Mesendoderm (in vitro differentiated cells): ENCODE measurements at regions not wholly inside any gene's neighbourhood (a gene's known extent, or its start where the extent isn't known, plus 50 kb on each side); places are given as distances from the start of the nearest gene placed in this dataset.

Experiments
- DNase-seq: peaks from one replicate; pipeline ENCODE4 v3.0.0; 2013
- H2AK5ac ChIP-seq: 2 replicates; pipeline ENCODE4 v1.6.1; 2013; ENCODE audit warnings: low read length, inconsistent platforms
- H2BK120ac ChIP-seq: 2 replicates; pipeline ENCODE4 v1.6.1; 2013; ENCODE audit warnings: low read depth, mild to moderate bottlenecking, low read length, moderate library complexity, mixed read lengths
- H2BK15ac ChIP-seq: replicated peaks from 2 replicates; pipeline ENCODE4 v1.6.1; 2013; ENCODE audit warnings: low read depth, mild to moderate bottlenecking, moderate library complexity
- H2BK5ac ChIP-seq: 2 replicates; pipeline ENCODE4 v1.6.1; 2013; ENCODE audit warnings: low read length, inconsistent platforms
- H3K18ac ChIP-seq: 2 replicates; pipeline ENCODE4 v1.6.1; 2013; ENCODE audit warnings: mild to moderate bottlenecking, low read length, mixed read lengths
- H3K23ac ChIP-seq: one replicate; pipeline ENCODE4 v1.6.1; 2013; ENCODE audit warnings: low read length
- H3K27ac ChIP-seq: 2 replicates; pipeline ENCODE4 v1.5.1; 2013; ENCODE audit warnings: low read depth, mild to moderate bottlenecking, inconsistent platforms, low read length, moderate library complexity
- H3K27me3 ChIP-seq: 2 replicates; pipeline ENCODE4 v1.6.1; 2013; ENCODE audit warnings: low read length, control low read depth, mild to moderate bottlenecking, inconsistent platforms; ENCODE audit not compliant: insufficient read depth, poor library complexity
- H3K36me3 ChIP-seq: 2 replicates; pipeline ENCODE4 v1.6.1; 2013; ENCODE audit warnings: low read length, inconsistent platforms; ENCODE audit not compliant: control insufficient read depth, insufficient read depth
- H3K4ac ChIP-seq: one replicate; pipeline ENCODE4 v1.6.1; 2013; ENCODE audit warnings: low read depth, mild to moderate bottlenecking, low read length, moderate library complexity
- H3K4me1 ChIP-seq: 2 replicates; pipeline ENCODE4 v1.6.1; 2013; ENCODE audit warnings: low read depth, low read length, inconsistent platforms; ENCODE audit not compliant: control insufficient read depth
- H3K4me2 ChIP-seq: 2 replicates; pipeline ENCODE4 v1.6.1; 2013; ENCODE audit warnings: low read length
- H3K4me3 ChIP-seq: 2 replicates; pipeline ENCODE4 v1.5.1; 2013; ENCODE audit warnings: mild to moderate bottlenecking, low read length
- H3K56ac ChIP-seq: one replicate; pipeline ENCODE4 v1.6.1; 2013; ENCODE audit warnings: low read length
- H3K79me1 ChIP-seq: 2 replicates; pipeline ENCODE4 v1.6.1; 2013; ENCODE audit warnings: low read length, inconsistent platforms
- H3K79me2 ChIP-seq: 2 replicates; pipeline ENCODE4 v1.6.1; 2013; ENCODE audit warnings: mild to moderate bottlenecking, low read length; ENCODE audit not compliant: control insufficient read depth, insufficient read depth
- H3K9ac ChIP-seq: 2 replicates; pipeline ENCODE4 v1.6.1; 2013; ENCODE audit warnings: low read length, inconsistent platforms
- H4K5ac ChIP-seq: one replicate; pipeline ENCODE4 v1.6.1; 2013; ENCODE audit warnings: low read length
- H4K8ac ChIP-seq: one replicate; pipeline ENCODE4 v1.6.1; 2013; ENCODE audit warnings: low read depth, mild to moderate bottlenecking, control low read depth, low read length, moderate library complexity
- WGBS: extraction: QIAGEN DNeasy Blood & Tissue Kit; methylation state at CpG from one replicate; pipeline ENCODE4 v1.1.7; 2013; ENCODE audit warnings: low lambda C conversion rate, missing lambda C conversion rate; ENCODE audit not compliant: insufficient coverage; ENCODE audit errors: extremely low coverage; 5-methylcytosine and 5-hydroxymethylcytosine counted together

DNA sequence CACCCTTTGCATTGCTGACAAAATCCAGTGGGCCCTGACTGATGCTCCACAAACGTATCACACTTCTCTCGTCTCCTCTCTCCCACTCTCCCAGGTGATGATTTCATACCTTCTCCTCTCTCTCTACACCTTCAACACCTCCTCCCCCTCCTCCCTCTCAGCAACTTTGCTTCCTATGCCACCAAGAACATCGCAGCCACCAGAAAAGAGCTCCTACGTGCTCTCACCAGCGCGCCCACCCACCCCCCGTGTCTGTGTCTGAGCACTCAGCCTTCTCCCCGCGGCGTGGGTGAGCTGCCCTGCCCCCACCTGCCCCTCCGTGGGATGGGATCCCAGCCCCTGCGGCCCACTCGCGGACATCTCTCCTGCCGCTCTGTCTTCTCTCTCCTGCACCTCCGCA is 55.1 kb upstream of the COX20 start:
- Histone ChIP-seq H3K56ac (no peak overlapping the region), H3K36me3 (no peaks in the 10 kb centered on the region), H3K18ac (no peak overlapping the region), H3K4me2 (no peak overlapping the region), H3K4me1 (no peaks in the 10 kb centered on the region), H2AK5ac (no peak overlapping the region), H3K27me3 (no peaks in the 10 kb centered on the region), H4K5ac (no peak overlapping the region), H3K4me3 (no peak overlapping the region), H2BK120ac (no peak overlapping the region), H3K27ac (no peak overlapping the region), H3K9ac (no peak overlapping the region), H3K4ac (no peak overlapping the region), H2BK5ac (no peak overlapping the region), H4K8ac (no peak overlapping the region), H2BK15ac (no peak overlapping the region), H3K79me2 (no peaks in the 10 kb centered on the region), H3K23ac (no peak overlapping the region), H3K79me1 (no peaks in the 10 kb centered on the region)
- no CpG with 5 or more reads among the region's 16 CpGs for WGBS
- DNase-seq, result no peak

- Histone ChIP-seq H3K36me3 (no peaks in the 10 kb centered on the region), H2BK5ac (no peak overlapping the region), H3K79me2 (no peaks in the 10 kb centered on the region), H3K4me2 (no peak overlapping the region), H4K5ac (no peak overlapping the region), H3K56ac (no peak overlapping the region), H3K9ac (no peak overlapping the region), H3K4me3 (no peak overlapping the region), H3K18ac (no peak overlapping the region), H3K4me1 (no peaks in the 10 kb centered on the region), H4K8ac (no peak overlapping the region), H2AK5ac (no peak overlapping the region), H2BK15ac (no peak overlapping the region), H3K27me3 (no peaks in the 10 kb centered on the region), H2BK120ac (no peak overlapping the region), H3K4ac (no peak overlapping the region), H3K27ac (no peak overlapping the region), H3K23ac (no peak overlapping the region), H3K79me1 (no peaks in the 10 kb centered on the region)
- no CpG with 5 or more reads among the region's 3 CpGs for WGBS
- DNase-seq, result no peak
Measured at GRCh38 chr1:244782056-244782455, 53.4 kb upstream of the COX20 start.

GRCh38 chr1:244783138-244783537 is 52.3 kb upstream of the COX20 start:
- no peak overlapping the region for H3K4me3 ChIP-seq
- H2BK5ac ChIP-seq, result no peak overlapping the region
- no peak overlapping the region for H3K4me2 ChIP-seq
- H3K79me1 ChIP-seq, result no peaks in the 10 kb centered on the region
- H3K79me2 ChIP-seq, result no peaks in the 10 kb centered on the region
- H3K4ac ChIP-seq, result no peak overlapping the region
- H3K27me3 ChIP-seq, result no peaks in the 10 kb centered on the region
- WGBS, result no CpG with 5 or more reads among the region's 15 CpGs
- no peak overlapping the region for H2BK120ac ChIP-seq
- DNase-seq, result no peak
- no peak overlapping the region for H3K27ac ChIP-seq
- H3K4me1 ChIP-seq, result no peaks in the 10 kb centered on the region
- H3K36me3 ChIP-seq, result no peaks in the 10 kb centered on the region
- no peak overlapping the region for H3K23ac ChIP-seq
- H3K9ac ChIP-seq, result no peak overlapping the region
- no peak overlapping the region for H3K18ac ChIP-seq
- H2AK5ac ChIP-seq, result no peak overlapping the region
- H4K5ac ChIP-seq, result no peak overlapping the region
- H3K56ac ChIP-seq, result no peak overlapping the region
- no peak overlapping the region for H2BK15ac ChIP-seq
- no peak overlapping the region for H4K8ac ChIP-seq
